OCI-LY1 (cell line): ENCODE measurements at regions not wholly inside any gene's neighbourhood (a gene's known extent, or its start where the extent isn't known, plus 50 kb on each side); places are given as distances from the start of the nearest gene placed in this dataset.

Source experiments
- H2AFZ ChIP-seq: fragments of 200-600 bp; sonication (generic), shearing (Covaris generic); 2 replicates; pipeline ENCODE4 v1.6.0; 2014; ENCODE audit warnings: antibody characterized with exemption, mild to moderate bottlenecking, low read length
- H3F3A ChIP-seq: fragments of 200-600 bp; sonication (generic), shearing (Covaris generic); 2 replicates; pipeline ENCODE4 v1.6.0; 2014; ENCODE audit warnings: mild to moderate bottlenecking, antibody characterized with exemption, low read length, moderate library complexity; ENCODE audit not compliant: insufficient read depth
- H3K27ac ChIP-seq: fragments of 200-600 bp; sonication (generic); 2 replicates; pipeline ENCODE4 v1.5.1; 2014; ENCODE audit warnings: low read length, mixed run types, mild to moderate bottlenecking, low read depth; ENCODE audit not compliant: poor library complexity, severe bottlenecking
- H3K27me3 ChIP-seq: fragments of 200-600 bp; sonication (generic); 2 replicates; pipeline ENCODE4 v1.6.0; 2014; ENCODE audit warnings: antibody characterized with exemption, mild to moderate bottlenecking, low read length, moderate library complexity; ENCODE audit not compliant: insufficient read depth
- H3K36me3 ChIP-seq: fragments of 200-600 bp; sonication (generic); 2 replicates; pipeline ENCODE4 v1.6.1; 2014; ENCODE audit warnings: mild to moderate bottlenecking, antibody characterized with exemption, low read length, moderate library complexity, mixed read lengths; ENCODE audit not compliant: insufficient read depth
- H3K4me1 ChIP-seq: fragments of 200-600 bp; sonication (generic); 2 replicates; pipeline ENCODE4 v1.5.1; 2014; ENCODE audit warnings: mild to moderate bottlenecking, low read length, moderate library complexity; ENCODE audit not compliant: insufficient read depth, severe bottlenecking
- H3K4me2 ChIP-seq: fragments of 200-600 bp; sonication (generic), shearing (Covaris generic); 2 replicates; pipeline ENCODE4 v1.6.1; 2014; ENCODE audit warnings: low read length
- H3K4me3 ChIP-seq: fragments of 200-600 bp; sonication (generic); 2 replicates; pipeline ENCODE4 v1.5.1; 2014; ENCODE audit warnings: low read length, low read depth, mild to moderate bottlenecking, mixed read lengths; ENCODE audit not compliant: poor library complexity, severe bottlenecking
- H3K79me2 ChIP-seq: fragments of 200-600 bp; shearing (Covaris generic); 2 replicates; pipeline ENCODE4 v1.6.1; 2016; ENCODE audit warnings: mixed run types, low read length, mixed read lengths; ENCODE audit not compliant: insufficient read depth
- H3K9ac ChIP-seq: fragments of 200-600 bp; sonication (generic), shearing (Covaris generic); 2 replicates; pipeline ENCODE4 v1.6.1; 2014; ENCODE audit warnings: mild to moderate bottlenecking, low read length, mixed read lengths
- H3K9me2 ChIP-seq: fragments of 200-600 bp; sonication (generic), shearing (Covaris generic); 2 replicates; pipeline ENCODE4 v1.6.1; 2014; ENCODE audit warnings: low read depth, mild to moderate bottlenecking, low read length, mixed read lengths
- H3K9me3 ChIP-seq: fragments of 200-600 bp; shearing (Covaris generic); 2 replicates; pipeline ENCODE4 v1.6.1; 2014; ENCODE audit warnings: low read length, mixed read lengths
- H4K20me1 ChIP-seq: fragments of 200-600 bp; sonication (generic), shearing (Covaris generic); 2 replicates; pipeline ENCODE4 v1.6.0; 2016; ENCODE audit warnings: mild to moderate bottlenecking, low read length; ENCODE audit not compliant: insufficient read depth
- EZH2 ChIP-seq: fragments of 200-600 bp; sonication (generic), shearing (Covaris generic); IDR thresholded peaks from 2 replicates; pipeline ENCODE4 v1.8.0; 2017; ENCODE audit warnings: borderline replicate concordance, mixed run types, mild to moderate bottlenecking, antibody characterized with exemption, low read length, moderate library complexity, mixed read lengths
- TF ChIP-seq, protein P1 (sequence below): fragments of 200-600 bp; sonication (generic), shearing (Covaris generic); IDR thresholded peaks from 2 replicates; pipeline ENCODE4 v1.5.1; 2017; ENCODE audit warnings: mild to moderate bottlenecking, antibody characterized with exemption, low read length, moderate library complexity, mixed read lengths

DNA sequence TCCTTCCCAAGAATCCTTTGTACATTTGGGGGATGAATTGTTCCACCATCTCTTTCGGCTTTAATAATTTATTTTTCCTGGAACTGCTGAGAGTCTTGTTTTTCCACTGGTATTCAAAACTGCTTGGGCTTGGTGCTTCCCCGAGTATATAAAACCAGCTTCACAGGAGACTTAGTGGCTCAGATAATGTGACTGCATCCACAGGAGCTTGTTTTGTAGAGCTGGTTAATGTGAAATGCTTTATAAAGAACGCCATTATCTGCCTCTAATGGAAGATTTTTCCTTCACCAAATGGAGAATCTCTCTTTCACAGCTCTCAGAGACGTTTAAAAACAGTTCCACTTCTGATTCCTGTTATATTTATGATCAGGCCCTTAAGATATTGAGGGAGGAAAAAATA lies 935.5 kb downstream of the RAB28 start:
- no peaks in the 10 kb centered on the region for H3K9me2 ChIP-seq
- no peaks in the 10 kb centered on the region for H3F3A ChIP-seq
- no peaks in the 10 kb centered on the region for H3K4me1 ChIP-seq
- no peak overlapping the region for H3K9ac ChIP-seq
- no peaks in the 10 kb centered on the region for H3K79me2 ChIP-seq
- no peak overlapping the region for H3K4me3 ChIP-seq
- H3K27me3 ChIP-seq = no peaks in the 10 kb centered on the region
- H3K36me3 ChIP-seq = no peaks in the 10 kb centered on the region
- H3K27ac ChIP-seq = no peak overlapping the region
- no peaks in the 10 kb centered on the region for H3K9me3 ChIP-seq
- no peaks in the 10 kb centered on the region for H4K20me1 ChIP-seq
- TF ChIP-seq, protein P1, sequence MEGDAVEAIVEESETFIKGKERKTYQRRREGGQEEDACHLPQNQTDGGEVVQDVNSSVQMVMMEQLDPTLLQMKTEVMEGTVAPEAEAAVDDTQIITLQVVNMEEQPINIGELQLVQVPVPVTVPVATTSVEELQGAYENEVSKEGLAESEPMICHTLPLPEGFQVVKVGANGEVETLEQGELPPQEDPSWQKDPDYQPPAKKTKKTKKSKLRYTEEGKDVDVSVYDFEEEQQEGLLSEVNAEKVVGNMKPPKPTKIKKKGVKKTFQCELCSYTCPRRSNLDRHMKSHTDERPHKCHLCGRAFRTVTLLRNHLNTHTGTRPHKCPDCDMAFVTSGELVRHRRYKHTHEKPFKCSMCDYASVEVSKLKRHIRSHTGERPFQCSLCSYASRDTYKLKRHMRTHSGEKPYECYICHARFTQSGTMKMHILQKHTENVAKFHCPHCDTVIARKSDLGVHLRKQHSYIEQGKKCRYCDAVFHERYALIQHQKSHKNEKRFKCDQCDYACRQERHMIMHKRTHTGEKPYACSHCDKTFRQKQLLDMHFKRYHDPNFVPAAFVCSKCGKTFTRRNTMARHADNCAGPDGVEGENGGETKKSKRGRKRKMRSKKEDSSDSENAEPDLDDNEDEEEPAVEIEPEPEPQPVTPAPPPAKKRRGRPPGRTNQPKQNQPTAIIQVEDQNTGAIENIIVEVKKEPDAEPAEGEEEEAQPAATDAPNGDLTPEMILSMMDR = no peak
- TF ChIP-seq EZH2 = no peak
- H2AFZ ChIP-seq = no peak overlapping the region
- H3K4me2 ChIP-seq = no peak overlapping the region

DNA sequence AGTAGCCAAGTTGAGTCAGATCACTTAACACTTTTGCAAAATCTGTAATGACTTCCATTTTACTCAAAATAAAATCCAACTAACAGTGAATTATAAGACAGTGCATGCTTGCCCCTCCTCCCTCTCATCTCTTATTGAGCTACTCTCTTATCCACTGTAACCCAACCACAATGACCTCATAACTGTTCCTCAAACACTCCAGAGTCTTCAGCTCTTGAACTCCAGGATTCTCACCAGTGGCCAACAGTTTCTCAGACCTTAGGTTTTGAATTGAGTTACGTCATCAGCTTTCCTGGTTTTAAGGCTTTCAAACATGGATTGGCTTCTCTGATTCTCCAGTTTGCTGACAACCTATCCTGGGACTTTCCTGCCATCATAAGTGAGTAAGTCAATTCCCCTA lies 938.3 kb downstream of the RAB28 start:
- Histone ChIP-seq H3K4me3 (no peak overlapping the region), H3K9ac (no peak overlapping the region), H3F3A (no peaks in the 10 kb centered on the region), H3K9me3 (no peaks in the 10 kb centered on the region), H3K36me3 (no peaks in the 10 kb centered on the region), H3K4me2 (no peak overlapping the region), H3K4me1 (no peaks in the 10 kb centered on the region), H4K20me1 (no peaks in the 10 kb centered on the region), H3K9me2 (no peaks in the 10 kb centered on the region), H2AFZ (no peak overlapping the region), H3K79me2 (no peaks in the 10 kb centered on the region), H3K27ac (no peak overlapping the region), H3K27me3 (no peaks in the 10 kb centered on the region)
- TF ChIP-seq EZH2 = no peak
- TF ChIP-seq, protein P1 = no peak

DNA sequence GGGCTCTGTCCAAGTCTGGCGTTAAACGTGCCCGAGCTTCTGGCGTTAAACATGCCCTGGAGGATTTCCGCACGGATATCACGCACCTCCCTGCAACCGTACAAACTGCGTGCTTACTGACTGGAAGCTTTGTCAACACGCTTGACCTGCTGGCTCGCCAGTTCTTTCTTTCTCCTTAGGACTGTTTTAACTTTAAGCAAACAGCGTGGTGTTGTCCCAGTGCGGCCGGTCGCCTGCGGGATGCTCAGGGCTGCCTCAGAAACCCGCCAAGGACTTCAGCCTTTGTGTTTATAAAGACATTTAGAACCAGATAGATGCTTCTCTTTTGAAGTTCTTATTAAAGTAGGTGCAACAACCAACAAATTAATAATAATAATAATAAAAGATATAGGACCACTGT lies 946.0 kb downstream of the RAB28 start:
- Histone ChIP-seq H3K27ac (no peak overlapping the region), H3F3A (no peaks in the 10 kb centered on the region), H4K20me1 (no peaks in the 10 kb centered on the region), H3K4me2 (no peak overlapping the region), H3K9ac (no peak overlapping the region), H2AFZ (no peak overlapping the region), H3K27me3 (no peaks in the 10 kb centered on the region), H3K79me2 (no peaks in the 10 kb centered on the region), H3K36me3 (no peaks in the 10 kb centered on the region), H3K9me3 (no peaks in the 10 kb centered on the region), H3K4me3 (no peak overlapping the region), H3K4me1 (no peaks in the 10 kb centered on the region), H3K9me2 (no peaks in the 10 kb centered on the region)
- TF ChIP-seq EZH2 = no peak
- TF ChIP-seq, protein P1 = no peak
